GM12878 (cell line): ENCODE measurements at regions not wholly inside any gene's neighbourhood (a gene's known extent, or its start where the extent isn't known, plus 50 kb on each side); places are given as distances from the start of the nearest gene placed in this dataset.

Experiments
- CBFB ChIP-seq: IDR thresholded peaks from 2 replicates; pipeline ENCODE4 v1.6.1; 2016; ENCODE audit warnings: antibody characterized with exemption, low read depth
- GATAD2B ChIP-seq: fragments of 450-650 bp; conservative IDR thresholded peaks from 2 replicates; pipeline ENCODE4 v1.6.1; 2017; ENCODE audit warnings: low read depth, mild to moderate bottlenecking, moderate library complexity
- RFX5 ChIP-seq: IDR thresholded peaks from 2 replicates; pipeline ENCODE4 v1.6.1; 2011; ENCODE audit warnings: low read depth, low read length, improper control_type of control experiment
- SIN3A ChIP-seq: IDR thresholded peaks from 2 replicates; pipeline ENCODE4 v1.6.1; 2012; ENCODE audit warnings: low read depth, low read length, improper control_type of control experiment
- TF ChIP-seq, protein P1 (sequence below): fragments of 450-650 bp; IDR thresholded peaks from 2 replicates; pipeline ENCODE4 v1.6.1; 2017; ENCODE audit warnings: mild to moderate bottlenecking, moderate library complexity
- TF ChIP-seq, protein P2 (sequence below): IDR thresholded peaks from 2 replicates; pipeline ENCODE4 v1.6.1; 2012; ENCODE audit warnings: low read depth, low read length, improper control_type of control experiment

GRCh38 chr11:86736291-86737143 is 63.8 kb upstream of the PRSS23 start (continued):
- TF ChIP-seq, protein P1, sequence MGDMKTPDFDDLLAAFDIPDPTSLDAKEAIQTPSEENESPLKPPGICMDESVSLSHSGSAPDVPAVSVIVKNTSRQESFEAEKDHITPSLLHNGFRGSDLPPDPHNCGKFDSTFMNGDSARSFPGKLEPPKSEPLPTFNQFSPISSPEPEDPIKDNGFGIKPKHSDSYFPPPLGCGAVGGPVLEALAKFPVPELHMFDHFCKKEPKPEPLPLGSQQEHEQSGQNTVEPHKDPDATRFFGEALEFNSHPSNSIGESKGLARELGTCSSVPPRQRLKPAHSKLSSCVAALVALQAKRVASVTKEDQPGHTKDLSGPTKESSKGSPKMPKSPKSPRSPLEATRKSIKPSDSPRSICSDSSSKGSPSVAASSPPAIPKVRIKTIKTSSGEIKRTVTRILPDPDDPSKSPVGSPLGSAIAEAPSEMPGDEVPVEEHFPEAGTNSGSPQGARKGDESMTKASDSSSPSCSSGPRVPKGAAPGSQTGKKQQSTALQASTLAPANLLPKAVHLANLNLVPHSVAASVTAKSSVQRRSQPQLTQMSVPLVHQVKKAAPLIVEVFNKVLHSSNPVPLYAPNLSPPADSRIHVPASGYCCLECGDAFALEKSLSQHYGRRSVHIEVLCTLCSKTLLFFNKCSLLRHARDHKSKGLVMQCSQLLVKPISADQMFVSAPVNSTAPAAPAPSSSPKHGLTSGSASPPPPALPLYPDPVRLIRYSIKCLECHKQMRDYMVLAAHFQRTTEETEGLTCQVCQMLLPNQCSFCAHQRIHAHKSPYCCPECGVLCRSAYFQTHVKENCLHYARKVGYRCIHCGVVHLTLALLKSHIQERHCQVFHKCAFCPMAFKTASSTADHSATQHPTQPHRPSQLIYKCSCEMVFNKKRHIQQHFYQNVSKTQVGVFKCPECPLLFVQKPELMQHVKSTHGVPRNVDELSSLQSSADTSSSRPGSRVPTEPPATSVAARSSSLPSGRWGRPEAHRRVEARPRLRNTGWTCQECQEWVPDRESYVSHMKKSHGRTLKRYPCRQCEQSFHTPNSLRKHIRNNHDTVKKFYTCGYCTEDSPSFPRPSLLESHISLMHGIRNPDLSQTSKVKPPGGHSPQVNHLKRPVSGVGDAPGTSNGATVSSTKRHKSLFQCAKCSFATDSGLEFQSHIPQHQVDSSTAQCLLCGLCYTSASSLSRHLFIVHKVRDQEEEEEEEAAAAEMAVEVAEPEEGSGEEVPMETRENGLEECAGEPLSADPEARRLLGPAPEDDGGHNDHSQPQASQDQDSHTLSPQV: no peak
- no peak for TF ChIP-seq RFX5
- no peak for TF ChIP-seq SIN3A
- TF ChIP-seq CBFB: no peak
- no peak for TF ChIP-seq GATAD2B
- TF ChIP-seq, protein P2, sequence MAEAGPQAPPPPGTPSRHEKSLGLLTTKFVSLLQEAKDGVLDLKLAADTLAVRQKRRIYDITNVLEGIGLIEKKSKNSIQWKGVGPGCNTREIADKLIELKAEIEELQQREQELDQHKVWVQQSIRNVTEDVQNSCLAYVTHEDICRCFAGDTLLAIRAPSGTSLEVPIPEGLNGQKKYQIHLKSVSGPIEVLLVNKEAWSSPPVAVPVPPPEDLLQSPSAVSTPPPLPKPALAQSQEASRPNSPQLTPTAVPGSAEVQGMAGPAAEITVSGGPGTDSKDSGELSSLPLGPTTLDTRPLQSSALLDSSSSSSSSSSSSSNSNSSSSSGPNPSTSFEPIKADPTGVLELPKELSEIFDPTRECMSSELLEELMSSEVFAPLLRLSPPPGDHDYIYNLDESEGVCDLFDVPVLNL: no peak
